Naive B cell (primary cell): ENCODE measurements at regions not wholly inside any gene's neighbourhood (a gene's known extent, or its start where the extent isn't known, plus 50 kb on each side); places are given as distances from the start of the nearest gene placed in this dataset.
"Not testable (repeated sequence)": the region's sequence is repeated elsewhere in the genome, so short reads cannot be mapped to it uniquely, and the experiment has no call there.

ENCODE experiments used
- ATAC-seq, 2 donors: fragments of 150-1000 bp; cut with Tn5 transposase; 2 replicates each; pipeline ENCODE4 v1.10.0; 2021; ENCODE audit warnings: low read depth in 2 of 2, mild to moderate bottlenecking in 2 of 2, moderate library complexity in 2 of 2
- DNase-seq: peaks from one replicate; pipeline ENCODE4 v3.0.0; 2022
- H3K27ac Mint-ChIP-seq, 6 donors: one replicate each; pipeline ENCODE4 v1.8.0; 2020 to 2022; ENCODE audit warnings: mild to moderate bottlenecking in 6 of 6, mixed read lengths in 6 of 6, moderate library complexity in 5 of 6, inconsistent platforms in 2 of 6
- H3K27me3 Mint-ChIP-seq, 3 donors: one replicate each; pipeline ENCODE4 v1.8.0; 2021 to 2022; ENCODE audit warnings: mixed read lengths in 3 of 3, mild to moderate bottlenecking in 1 of 3
- H3K36me3 Mint-ChIP-seq, 2 donors: one replicate each; pipeline ENCODE4 v1.8.0; 2020 to 2022; ENCODE audit warnings: mixed read lengths in 2 of 2, inconsistent platforms in 1 of 2, mild to moderate bottlenecking in 1 of 2
- H3K4me1 Mint-ChIP-seq, 3 donors: one replicate each; pipeline ENCODE4 v1.8.0; 2020 to 2022; ENCODE audit warnings: mixed read lengths in 3 of 3, inconsistent platforms in 1 of 3, mild to moderate bottlenecking in 1 of 3, moderate library complexity in 1 of 3
- H3K4me3 Mint-ChIP-seq, 8 donors: one replicate each; pipeline ENCODE4 v1.8.0; 2020 to 2022; ENCODE audit warnings: mild to moderate bottlenecking in 8 of 8, mixed read lengths in 8 of 8, moderate library complexity in 8 of 8, inconsistent platforms in 2 of 8
- H3K9me3 Mint-ChIP-seq, 7 donors: one replicate each; pipeline ENCODE4 v1.8.0; 2020 to 2022; ENCODE audit warnings: mixed read lengths in 7 of 7, mild to moderate bottlenecking in 5 of 7, inconsistent platforms in 2 of 7, moderate library complexity in 1 of 7

DNA sequence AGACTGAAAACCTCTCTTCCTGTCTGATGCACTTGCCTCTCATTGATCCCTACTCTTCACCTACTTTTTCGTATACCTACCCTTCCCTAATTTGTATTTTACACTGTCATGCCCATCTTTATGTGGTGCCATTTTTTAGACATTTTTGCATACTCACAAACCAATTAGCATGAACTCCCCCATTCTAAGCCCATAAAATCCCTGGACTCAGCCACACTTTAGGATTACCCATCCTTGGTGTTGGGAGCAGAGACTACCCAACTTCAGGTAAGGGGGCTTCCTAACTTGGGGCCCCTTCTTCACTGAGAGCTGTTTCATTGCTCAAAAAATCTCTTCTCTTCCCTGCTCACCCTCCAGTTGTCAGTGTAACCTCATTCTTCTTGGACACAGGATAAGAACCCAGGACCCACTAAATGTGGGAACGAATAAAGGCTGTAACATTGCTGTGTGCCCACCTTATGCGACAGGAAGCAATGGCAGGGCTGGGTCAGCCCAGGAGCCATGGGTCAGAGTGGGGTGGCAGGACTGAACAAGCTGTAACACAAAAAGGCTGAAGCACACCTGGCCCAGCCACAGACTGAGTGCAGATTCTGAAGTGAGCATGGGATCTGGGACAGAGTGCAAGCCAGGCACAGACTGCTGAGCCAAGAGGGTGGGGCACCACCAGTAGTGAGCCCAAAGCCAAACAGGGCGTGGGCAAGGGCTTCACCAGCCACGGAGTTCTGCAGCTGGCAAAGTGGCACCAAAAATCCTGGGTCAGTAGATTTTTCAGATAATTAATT lies 789.1 kb upstream of the HS3ST5 start:
- Mint-ChIP-seq H3K36me3 (no peaks in the 10 kb centered on the region), H3K27me3 (no peaks in the 10 kb centered on the region), H3K27ac (no peak overlapping the region), H3K4me1 (no peaks in the 10 kb centered on the region), H3K9me3 (peaks cover 0 to 9% (median 7%) of the 10 kb centered on the region in 7 donors), H3K4me3 (no peak overlapping the region)
- ATAC-seq (no peak), DNase-seq (no peak)

DNA sequence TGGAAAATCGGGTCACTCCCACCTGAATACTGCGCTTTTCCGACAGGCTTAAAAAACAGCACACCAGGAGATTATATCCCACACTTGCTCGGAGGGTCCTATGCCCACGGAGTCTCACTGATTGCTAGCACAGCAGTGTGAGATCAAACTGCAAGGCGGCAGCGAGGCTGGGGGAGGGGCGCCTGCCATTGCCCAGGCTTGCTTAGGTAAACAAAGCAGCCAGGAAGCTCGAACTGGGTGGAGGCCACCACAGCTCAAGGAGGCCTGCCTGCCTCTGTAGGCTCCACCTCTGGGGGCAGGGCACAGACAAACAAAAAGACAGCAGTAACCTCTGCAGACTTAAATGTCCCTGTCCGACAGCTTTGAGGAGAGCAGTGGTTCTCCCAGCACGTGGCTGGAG lies 778.7 kb upstream of the HS3ST5 start:
- not testable (repeated sequence) for DNase-seq, H3K9me3 Mint-ChIP-seq, ATAC-seq, H3K4me1 Mint-ChIP-seq, H3K4me3 Mint-ChIP-seq, H3K36me3 Mint-ChIP-seq, H3K27me3 Mint-ChIP-seq, H3K27ac Mint-ChIP-seq

- no peaks in the 10 kb centered on the region for H3K27me3 Mint-ChIP-seq
- ATAC-seq, result no peak
- H3K36me3 Mint-ChIP-seq, result no peaks in the 10 kb centered on the region
- no peak overlapping the region for H3K27ac Mint-ChIP-seq
- DNase-seq, result no peak
- H3K4me1 Mint-ChIP-seq, result no peaks in the 10 kb centered on the region
- peaks cover 2 to 8% (median 5%) of the 10 kb centered on the region in 7 donors for H3K9me3 Mint-ChIP-seq
- no peak overlapping the region for H3K4me3 Mint-ChIP-seq
These were observed 777.6 kb upstream of the HS3ST5 start for GRCh38 chr6:115120391-115120790.

GRCh38 chr6:115091461-115091860 lies 748.6 kb upstream of the HS3ST5 start:
- Mint-ChIP-seq H3K4me3 (no peak overlapping the region), H3K36me3 (no peaks in the 10 kb centered on the region), H3K4me1 (no peaks in the 10 kb centered on the region), H3K27ac (no peak overlapping the region), H3K27me3 (no peaks in the 10 kb centered on the region), H3K9me3 (peaks cover 0 to 16% (median 7%) of the 10 kb centered on the region in 7 donors)
- DNase-seq (no peak), ATAC-seq (no peak)

DNA sequence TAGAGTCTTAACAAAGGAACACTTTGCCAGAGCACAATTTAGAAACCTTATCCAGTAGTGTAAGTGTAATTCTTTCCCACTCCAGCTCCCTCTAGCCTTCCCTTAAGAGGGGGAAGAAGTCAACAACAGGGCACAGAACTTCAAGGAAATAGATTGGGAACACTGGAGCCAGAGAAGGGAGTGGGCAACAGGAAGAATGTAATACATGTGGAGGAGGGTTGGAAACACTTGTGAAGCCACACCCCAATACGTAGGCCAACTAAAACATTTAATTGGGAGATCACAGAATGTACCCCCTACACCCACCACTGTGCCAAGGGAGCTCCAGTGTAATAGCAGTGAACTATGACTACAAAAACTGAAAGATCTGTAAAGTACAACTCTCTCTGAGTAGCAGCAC lies 735.7 kb upstream of the HS3ST5 start:
- H3K4me1 Mint-ChIP-seq, result no peaks in the 10 kb centered on the region

GRCh38 chr6:115071962-115072361 lies 729.1 kb upstream of the HS3ST5 start:
- ATAC-seq, result no peak
- no peaks in the 10 kb centered on the region for H3K36me3 Mint-ChIP-seq
- H3K9me3 Mint-ChIP-seq, result peaks cover 2 to 11% (median 4%) of the 10 kb centered on the region in 7 donors
- no peak overlapping the region for H3K4me3 Mint-ChIP-seq
- no peak overlapping the region for H3K27ac Mint-ChIP-seq
- no peak for DNase-seq
- no peaks in the 10 kb centered on the region for H3K4me1 Mint-ChIP-seq
- no peaks in the 10 kb centered on the region for H3K27me3 Mint-ChIP-seq

More for the DNA sequence above, 735.7 kb upstream of the HS3ST5 start:
- Mint-ChIP-seq H3K27me3 (no peaks in the 10 kb centered on the region), H3K36me3 (no peaks in the 10 kb centered on the region), H3K4me3 (no peak overlapping the region), H3K9me3 (peaks cover 0 to 21% (median 6%) of the 10 kb centered on the region in 7 donors), H3K27ac (no peak overlapping the region)
- no peak for DNase-seq
- ATAC-seq, result no peak

GRCh38 chr6:115067690-115068447 lies 725.0 kb upstream of the HS3ST5 start:
- Mint-ChIP-seq H3K4me3 (no peak overlapping the region), H3K27me3 (no peaks in the 10 kb centered on the region), H3K4me1 (no peaks in the 10 kb centered on the region), H3K9me3 (peaks cover 2 to 11% (median 4%) of the 10 kb centered on the region in 7 donors), H3K27ac (no peak overlapping the region), H3K36me3 (no peaks in the 10 kb centered on the region)
- no peak for ATAC-seq
- no peak for DNase-seq

- H3K27me3 Mint-ChIP-seq, result no peaks in the 10 kb centered on the region
- H3K4me1 Mint-ChIP-seq, result no peaks in the 10 kb centered on the region
- no peaks in the 10 kb centered on the region for H3K36me3 Mint-ChIP-seq
- H3K9me3 Mint-ChIP-seq, result peaks cover 0 to 4% (median 0%) of the 10 kb centered on the region in 7 donors
- no peak overlapping the region for H3K4me3 Mint-ChIP-seq
- H3K27ac Mint-ChIP-seq, result no peak overlapping the region
- DNase-seq, result no peak
- ATAC-seq, result no peak
These were observed 721.9 kb upstream of the HS3ST5 start for GRCh38 chr6:115064680-115065079.

DNA sequence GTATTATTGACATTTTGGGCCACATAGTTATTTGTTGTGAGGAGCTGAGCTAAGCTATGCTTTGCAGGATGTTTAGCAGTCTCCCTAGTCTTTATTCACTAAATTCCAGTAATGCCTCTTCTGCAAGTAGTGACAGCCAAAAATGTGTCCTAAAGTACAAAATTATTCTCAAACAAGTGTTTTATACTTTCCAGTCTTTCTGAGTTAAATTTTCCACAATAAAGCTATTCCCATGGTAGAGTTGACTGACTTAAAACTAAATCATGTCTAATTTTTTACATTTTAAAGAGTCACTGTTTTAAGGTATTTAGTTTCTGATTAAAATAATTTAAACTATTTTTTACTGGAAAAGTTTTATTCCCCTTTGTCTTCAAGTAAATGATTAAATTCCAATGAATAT lies 717.8 kb upstream of the HS3ST5 start:
- H3K27ac Mint-ChIP-seq, result no peak overlapping the region
- no peaks in the 10 kb centered on the region for H3K4me1 Mint-ChIP-seq
- peaks cover 0 to 7% (median 0%) of the 10 kb centered on the region in 7 donors for H3K9me3 Mint-ChIP-seq
- DNase-seq (no peak), ATAC-seq (no peak)
- no peaks in the 10 kb centered on the region for H3K36me3 Mint-ChIP-seq
- no peak overlapping the region for H3K4me3 Mint-ChIP-seq
- H3K27me3 Mint-ChIP-seq, result no peaks in the 10 kb centered on the region

GRCh38 chr6:115058414-115059211 lies 715.8 kb upstream of the HS3ST5 start:
- Mint-ChIP-seq H3K9me3 (peaks cover 0 to 9% (median 0%) of the 10 kb centered on the region in 7 donors), H3K36me3 (no peaks in the 10 kb centered on the region), H3K4me1 (no peaks in the 10 kb centered on the region), H3K27ac (no peak overlapping the region), H3K4me3 (no peak overlapping the region), H3K27me3 (no peaks in the 10 kb centered on the region)
- DNase-seq, result no peak
- ATAC-seq, result no peak

DNA sequence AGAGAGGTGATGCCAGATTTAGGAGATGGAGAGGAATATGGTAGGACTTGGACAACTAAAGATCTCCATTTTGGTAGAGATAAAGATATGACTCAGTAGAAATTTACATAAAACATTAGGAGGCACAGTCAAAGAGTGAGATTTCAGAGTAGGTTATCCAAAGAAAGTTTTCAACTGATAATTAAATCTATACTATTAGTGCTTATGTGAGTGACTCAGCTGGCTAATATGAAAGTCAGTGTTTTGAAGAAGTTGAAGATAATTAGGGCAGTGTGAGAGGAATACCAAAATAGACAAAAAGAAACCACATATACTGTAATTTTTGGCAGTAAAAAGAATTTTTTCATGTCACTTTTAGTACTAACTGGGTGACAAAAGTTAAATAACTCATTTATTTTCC lies 712.8 kb upstream of the HS3ST5 start:
- Mint-ChIP-seq H3K36me3 (no peaks in the 10 kb centered on the region), H3K4me3 (no peak overlapping the region), H3K27ac (no peak overlapping the region), H3K4me1 (no peaks in the 10 kb centered on the region), H3K9me3 (peaks cover 0 to 9% (median 0%) of the 10 kb centered on the region in 7 donors), H3K27me3 (no peaks in the 10 kb centered on the region)
- DNase-seq (no peak), ATAC-seq (no peak)

GRCh38 chr6:115054242-115054641 lies 711.4 kb upstream of the HS3ST5 start:
- not testable (repeated sequence) for H3K27me3 Mint-ChIP-seq, H3K27ac Mint-ChIP-seq, H3K9me3 Mint-ChIP-seq, ATAC-seq, H3K4me1 Mint-ChIP-seq, H3K36me3 Mint-ChIP-seq, DNase-seq, H3K4me3 Mint-ChIP-seq

GRCh38 chr6:115053169-115053860 lies 710.5 kb upstream of the HS3ST5 start:
- Mint-ChIP-seq H3K27ac (peak overlapping the region in 1 of 6 donors; percentile 66), H3K36me3 (no peaks in the 10 kb centered on the region), H3K4me3 (no peak overlapping the region), H3K27me3 (no peaks in the 10 kb centered on the region), H3K4me1 (no peaks in the 10 kb centered on the region), H3K9me3 (peaks cover 0 to 4% (median 3%) of the 10 kb centered on the region in 7 donors)
- DNase-seq (no peak), ATAC-seq (no peak)
